KG1 (cell line): ENCODE measurements at regions not wholly inside any gene's neighbourhood (a gene's known extent, or its start where the extent isn't known, plus 50 kb on each side); places are given as distances from the start of the nearest gene placed in this dataset.

Source experiments
- DNase-seq: peaks from one replicate; lab custom pipeline; 2025; lab: John Stamatoyannopoulos, UW

DNA sequence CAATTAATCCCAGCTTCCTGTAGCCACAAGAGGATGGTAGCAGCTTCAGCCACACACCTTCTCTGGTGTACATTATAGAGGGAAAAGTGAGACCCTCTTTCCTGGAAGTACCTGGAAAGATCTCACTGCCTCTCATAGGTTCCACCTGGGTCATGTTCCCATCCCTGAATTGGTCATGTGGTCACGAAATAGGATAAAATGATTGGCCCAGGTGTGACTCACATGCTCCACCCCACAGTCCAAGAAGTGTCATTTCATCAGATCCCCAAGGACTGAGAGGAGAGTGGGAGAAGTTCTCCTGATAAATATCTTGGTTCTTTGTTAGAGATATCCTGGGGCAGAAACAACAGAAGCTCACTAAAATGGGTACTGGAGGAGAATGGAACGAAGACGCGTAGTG is 142.4 kb downstream of the QRSL1 start:
- DNase-seq = no peak

DNA sequence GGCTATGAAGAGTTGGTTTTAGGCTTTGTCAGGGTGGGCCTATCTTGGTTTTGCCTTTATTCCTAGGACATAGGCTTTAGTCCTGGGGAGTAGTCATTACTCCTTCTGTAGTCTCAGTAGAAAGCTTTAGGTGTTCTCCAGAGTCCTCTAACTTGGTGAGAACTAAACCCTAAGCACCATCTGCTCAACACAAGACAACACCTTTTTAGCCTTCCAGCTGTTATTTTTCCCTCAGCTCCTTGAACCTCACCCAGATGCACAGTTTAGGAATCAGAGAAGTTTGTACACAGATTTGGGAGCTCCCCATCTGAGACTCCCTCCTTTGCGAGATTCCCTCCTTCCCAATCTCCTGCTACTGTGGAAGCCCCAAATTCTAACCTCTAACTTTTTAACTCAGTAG is 141.3 kb downstream of the QRSL1 start:
- no peak for DNase-seq

DNA sequence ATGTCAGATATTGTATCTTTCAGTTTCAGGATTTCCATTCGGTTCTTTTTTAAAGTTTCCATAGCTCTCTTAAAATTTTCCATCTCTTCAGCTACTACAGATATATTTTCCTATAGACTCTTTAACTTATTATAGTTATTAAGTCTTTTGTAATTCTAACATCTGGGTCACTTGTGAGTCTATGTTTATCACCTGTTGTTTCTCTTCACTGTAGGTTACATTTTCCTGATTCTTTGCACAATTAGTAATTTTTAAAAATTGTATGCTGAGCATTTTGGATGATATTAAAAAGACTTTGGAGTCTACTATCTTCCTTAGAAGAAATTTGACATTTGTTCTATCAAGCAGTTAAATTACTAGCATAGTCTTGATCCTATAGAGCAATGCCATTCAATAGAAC is 140.7 kb downstream of the QRSL1 start:
- no peak for DNase-seq

- DNase-seq = no peak
Observed at GRCh38 chr6:106767271-106767670, 137.9 kb downstream of the QRSL1 start.

DNA sequence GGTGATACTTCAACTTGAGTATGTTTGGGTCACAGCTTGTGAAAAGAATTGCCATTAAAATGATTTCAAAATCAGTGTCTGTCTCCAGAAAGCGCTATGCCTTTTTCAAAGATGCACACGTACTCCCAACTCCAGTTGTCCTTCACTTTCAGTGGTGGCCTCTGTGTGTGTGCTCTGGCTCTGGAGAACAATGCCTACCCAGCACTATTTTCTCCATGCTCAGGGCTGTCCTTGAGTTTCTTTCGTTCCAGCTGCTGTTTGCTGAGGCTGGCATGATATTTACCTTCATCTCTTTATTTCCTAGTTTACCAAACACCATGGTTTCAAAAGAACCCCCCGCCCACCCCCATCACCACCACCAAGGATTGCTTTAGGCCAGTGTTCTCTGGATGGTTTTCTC is 136.8 kb downstream of the QRSL1 start:
- DNase-seq = no peak

- no peak for DNase-seq
Observed at GRCh38 chr6:106765496-106765895, 136.1 kb downstream of the QRSL1 start.

DNA sequence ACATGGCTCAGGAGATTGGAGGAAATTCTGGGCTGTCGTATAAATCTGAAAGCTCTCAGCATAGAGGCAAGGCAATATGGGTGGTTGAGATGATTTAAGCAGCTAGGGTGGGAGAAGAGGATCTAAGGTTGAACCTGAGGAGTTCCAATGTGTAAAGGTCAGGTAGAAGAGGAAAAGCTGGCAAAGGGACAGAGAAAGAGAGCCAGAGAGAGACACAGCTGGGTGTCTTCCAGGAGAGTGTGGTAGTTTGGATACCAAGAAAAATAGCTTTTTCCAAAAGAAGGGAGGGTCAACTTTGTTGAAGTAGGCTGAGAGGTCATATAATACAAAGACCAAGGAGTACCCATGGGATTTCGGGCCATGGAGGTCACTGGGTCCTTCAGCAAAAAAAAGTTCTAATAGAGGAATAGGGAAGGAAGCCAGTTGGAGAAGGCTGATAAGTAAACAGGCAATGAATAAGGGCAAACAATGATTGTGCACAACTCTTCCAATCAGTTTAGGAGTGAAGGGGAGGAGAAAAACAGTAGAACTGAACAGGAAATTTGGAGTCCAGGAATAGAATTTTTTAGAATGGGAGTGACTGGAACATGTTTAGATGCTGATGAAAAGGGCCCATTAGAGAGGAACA is 135.1 kb downstream of the QRSL1 start:
- no peak for DNase-seq

- DNase-seq = no peak
Observed at GRCh38 chr6:106763361-106763760, 134.0 kb downstream of the QRSL1 start.

- DNase-seq = no peak
Observed at GRCh38 chr6:106761160-106761559, 131.8 kb downstream of the QRSL1 start.

DNA sequence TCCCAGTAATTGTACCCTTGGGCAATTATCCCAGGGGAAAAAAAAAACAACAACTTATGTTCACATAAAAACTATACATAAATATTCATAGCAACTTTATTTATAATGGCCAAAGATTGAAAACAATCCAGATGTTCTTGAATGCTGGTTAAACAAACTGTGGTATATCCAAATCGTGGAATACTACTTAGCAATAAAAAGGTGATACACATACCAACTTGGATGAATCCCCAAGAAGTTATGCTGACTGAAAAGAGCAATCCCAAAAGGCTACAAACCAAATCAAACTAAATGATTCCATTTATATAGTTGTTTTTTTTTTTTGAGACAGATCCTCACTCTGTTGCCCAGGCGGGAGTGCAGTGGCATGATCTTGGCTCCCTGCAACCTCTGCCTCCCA is 129.7 kb downstream of the QRSL1 start:
- DNase-seq = no peak

DNA sequence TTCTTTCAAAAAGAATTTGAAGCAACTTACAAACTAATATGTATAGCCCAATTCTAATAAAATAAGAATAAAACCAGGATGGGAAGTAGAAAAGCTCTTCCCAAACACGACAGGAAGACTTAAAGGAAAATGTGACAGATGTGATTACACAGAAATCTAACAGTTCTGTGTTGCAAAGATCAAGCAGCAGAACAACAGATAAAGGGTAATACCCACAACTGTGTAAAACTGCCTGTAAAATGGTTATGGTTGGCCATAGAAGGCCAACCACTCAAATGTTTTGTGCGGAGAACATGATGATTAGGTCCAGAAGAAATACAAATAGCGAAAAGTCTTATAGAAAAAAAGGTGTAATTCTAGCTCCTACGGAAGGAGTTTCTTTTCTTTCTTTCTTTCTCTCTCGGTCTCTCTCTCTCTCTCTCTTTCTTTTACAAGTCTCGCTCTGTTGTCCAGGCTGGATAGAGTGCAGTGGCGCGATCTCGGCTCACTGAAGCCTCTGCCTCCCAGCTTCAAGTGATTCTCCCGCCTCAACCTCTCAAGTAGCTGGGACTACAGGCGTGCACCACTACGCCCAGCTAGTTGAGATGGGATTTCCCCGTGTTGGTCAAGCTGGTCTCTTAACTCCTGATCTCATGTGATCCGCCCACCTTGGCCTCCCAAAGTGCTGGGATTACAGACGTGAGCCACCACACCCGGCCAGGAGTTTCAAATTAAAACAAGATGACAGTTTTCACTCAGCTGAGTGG is 128.5 kb downstream of the QRSL1 start:
- DNase-seq = no peak

- DNase-seq = no peak
Observed at GRCh38 chr6:106757267-106757666, 127.9 kb downstream of the QRSL1 start.

DNA sequence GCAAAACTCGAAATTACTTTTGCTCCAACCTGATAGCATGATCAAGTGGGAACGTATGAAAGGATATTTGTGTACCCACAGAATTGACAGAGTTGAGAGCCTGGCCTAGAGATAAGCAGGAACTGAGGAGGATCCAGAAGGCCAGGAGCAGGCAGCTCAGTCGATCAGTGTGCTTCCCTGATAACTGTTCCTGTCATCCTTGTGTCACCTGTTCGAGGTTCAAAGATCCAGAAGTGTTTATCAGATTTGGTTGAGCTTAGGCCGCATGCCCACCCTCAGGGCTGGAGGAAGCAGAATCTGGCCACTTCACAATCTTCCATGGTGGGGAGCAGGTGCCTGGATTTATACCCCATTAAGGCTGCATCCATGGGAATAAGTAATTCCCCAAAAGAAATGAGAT is 124.8 kb downstream of the QRSL1 start:
- no peak for DNase-seq

DNA sequence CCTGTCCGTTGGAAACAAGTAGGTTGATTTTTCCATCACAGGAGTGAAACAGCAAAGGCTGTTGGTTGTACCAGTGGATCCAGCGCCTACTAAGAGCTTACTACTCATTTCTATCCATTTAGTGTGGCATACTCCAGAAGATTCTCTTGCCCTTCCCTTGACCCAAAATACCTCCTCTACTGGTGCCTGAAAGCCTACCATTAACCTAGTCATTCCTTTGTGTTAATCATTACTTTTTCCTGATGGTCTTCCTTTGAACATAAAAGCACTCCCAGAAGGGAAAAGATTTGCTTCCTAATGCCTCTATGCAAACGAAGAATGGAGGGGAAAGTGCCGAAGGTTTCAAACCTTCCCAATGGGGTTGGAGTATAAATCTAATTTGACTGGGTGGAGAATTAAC is 123.3 kb downstream of the QRSL1 start:
- no peak for DNase-seq

DNA sequence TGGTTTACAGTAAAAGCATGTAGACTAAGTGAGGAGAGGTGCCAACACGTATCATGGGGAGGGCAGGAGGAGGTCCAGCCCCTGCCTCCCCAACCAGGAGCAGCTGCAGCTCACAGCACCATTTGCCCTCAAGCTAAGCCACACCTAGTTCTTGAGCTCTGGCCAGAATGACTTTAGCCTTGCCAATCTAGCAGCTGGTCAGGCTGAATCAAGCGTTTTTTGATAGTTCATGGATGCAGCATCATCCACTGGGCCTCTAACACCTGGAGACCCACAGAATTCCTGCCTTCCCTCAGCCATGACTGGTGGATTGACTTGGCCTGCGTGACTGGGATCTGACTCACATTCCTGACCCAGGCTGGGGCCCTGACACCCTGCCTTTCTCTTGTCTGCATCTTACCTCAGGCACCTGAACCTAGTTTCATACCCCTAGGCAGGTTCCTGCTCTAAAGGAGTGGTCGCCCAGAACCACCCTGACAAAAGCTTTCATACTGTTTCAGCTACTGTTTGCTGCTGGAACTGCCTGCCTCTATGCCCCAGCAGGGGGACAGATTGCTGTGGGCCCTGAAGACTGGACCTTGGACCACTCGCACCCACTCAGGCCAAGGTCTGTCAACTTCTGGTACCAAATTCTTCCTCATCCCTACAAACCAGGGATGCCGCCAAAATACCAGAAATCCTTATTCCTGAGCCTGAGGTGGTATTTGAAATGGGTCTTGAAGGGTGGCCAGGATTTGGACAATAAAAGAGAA is 122.3 kb downstream of the QRSL1 start:
- DNase-seq = no peak

- DNase-seq = no peak
Observed at GRCh38 chr6:106750946-106751345, 121.6 kb downstream of the QRSL1 start.

- DNase-seq = no peak
Observed at GRCh38 chr6:106750142-106750918, 121.0 kb downstream of the QRSL1 start.

- DNase-seq = no peak
Observed at GRCh38 chr6:106749609-106750008, 120.2 kb downstream of the QRSL1 start.

GRCh38 chr6:106748547-106749207 is 119.3 kb downstream of the QRSL1 start:
- DNase-seq = no peak

- DNase-seq = no peak
Observed at GRCh38 chr6:106747139-106747538, 117.8 kb downstream of the QRSL1 start.

DNA sequence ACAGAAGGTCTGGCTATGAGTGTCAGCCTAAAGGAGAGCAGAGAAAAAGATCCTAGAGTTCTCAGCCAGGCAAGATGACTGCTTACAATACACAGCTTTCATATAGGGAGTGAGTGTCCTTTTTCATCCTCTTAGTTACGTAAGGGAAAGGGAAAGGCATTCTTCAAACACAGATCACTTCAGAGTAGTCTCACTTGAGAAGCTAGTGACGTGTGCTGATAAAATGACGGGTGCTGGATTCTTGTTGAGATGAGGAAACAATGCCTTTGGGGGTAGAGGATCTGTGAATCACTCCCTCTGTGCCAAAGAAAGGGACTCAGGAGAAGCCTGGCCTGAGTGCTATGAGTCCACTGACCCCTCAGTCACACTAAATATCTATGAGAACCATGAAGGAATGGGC is 117.3 kb downstream of the QRSL1 start:
- DNase-seq = no peak
